Lower lobe of right lung (tissue), 2 donors: ENCODE measurements at regions not wholly inside any gene's neighbourhood (a gene's known extent, or its start where the extent isn't known, plus 50 kb on each side); places are given as distances from the start of the nearest gene placed in this dataset.

Source experiments
- ATAC-seq, 2 donors: fragments of 200-7000 bp; cut with Tn5 transposase; one replicate each; pipeline ENCODE4 v1.9.1; 2020 to 2022; ENCODE audit warnings: mild to moderate bottlenecking in 2 of 2, moderate library complexity in 2 of 2
- DNase-seq: peaks from one replicate; pipeline ENCODE4 v3.0.0-alpha.2; 2020
- H3K27ac ChIP-seq: fragments of 200-600 bp; one replicate; pipeline ENCODE4 v1.8.0; 2022
- H3K27me3 ChIP-seq: fragments of 200-600 bp; one replicate; pipeline ENCODE4 v1.8.0; 2022; ENCODE audit warnings: low read depth
- H3K36me3 ChIP-seq: fragments of 200-600 bp; one replicate; pipeline ENCODE4 v1.8.0; 2022; ENCODE audit warnings: mild to moderate bottlenecking
- H3K4me1 ChIP-seq: fragments of 200-600 bp; one replicate; pipeline ENCODE4 v1.8.0; 2022
- H3K4me3 ChIP-seq: fragments of 200-600 bp; one replicate; pipeline ENCODE4 v1.8.0; 2022; ENCODE audit warnings: mild to moderate bottlenecking
- H3K9me3 ChIP-seq: fragments of 200-600 bp; one replicate; pipeline ENCODE4 v1.8.0; 2022
- CTCF ChIP-seq: fragments of 200-600 bp; IDR thresholded peaks from one replicate; pipeline ENCODE4 v1.8.0; 2022; ENCODE audit warnings: antibody characterized with exemption, mild to moderate bottlenecking
- intact Hi-C: fragments of 100-400 bp; cut with DNase I; formaldehyde crosslinking; loops from one replicate; pipeline ENCODE4 v1.11.0; 2022
- donor health status: DM: no; HTN: yes; CAD: no; lungs with severe emphysema.

DNA sequence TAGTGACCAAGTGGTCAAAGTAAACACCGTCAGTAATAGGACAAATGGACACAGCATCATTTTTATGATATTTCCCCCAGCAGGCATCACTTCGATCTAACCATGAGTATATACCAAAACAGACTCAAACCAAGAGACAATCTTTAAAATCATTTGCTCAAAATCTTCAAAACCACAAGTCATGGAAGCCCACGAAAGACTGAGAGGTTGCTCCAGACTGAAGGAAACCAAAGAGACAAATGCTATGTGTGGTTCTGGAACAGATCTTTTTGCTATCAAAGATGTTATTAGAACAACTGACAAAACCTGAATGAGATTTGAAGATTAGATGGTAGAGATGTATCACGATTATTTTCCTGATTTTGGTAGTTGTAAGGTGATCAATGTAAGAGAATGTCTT lies 197.7 kb downstream of the TBXT start:
- Histone ChIP-seq H3K9me3 (no peaks in the 10 kb centered on the region), H3K27ac (no peak overlapping the region), H3K36me3 (no peaks in the 10 kb centered on the region), H3K27me3 (no peaks in the 10 kb centered on the region), H3K4me1 (no peaks in the 10 kb centered on the region), H3K4me3 (no peak overlapping the region)
- intact Hi-C loops: no loop called here
- DNase-seq (no peak), ATAC-seq (no peak)
- no peak for TF ChIP-seq CTCF

DNA sequence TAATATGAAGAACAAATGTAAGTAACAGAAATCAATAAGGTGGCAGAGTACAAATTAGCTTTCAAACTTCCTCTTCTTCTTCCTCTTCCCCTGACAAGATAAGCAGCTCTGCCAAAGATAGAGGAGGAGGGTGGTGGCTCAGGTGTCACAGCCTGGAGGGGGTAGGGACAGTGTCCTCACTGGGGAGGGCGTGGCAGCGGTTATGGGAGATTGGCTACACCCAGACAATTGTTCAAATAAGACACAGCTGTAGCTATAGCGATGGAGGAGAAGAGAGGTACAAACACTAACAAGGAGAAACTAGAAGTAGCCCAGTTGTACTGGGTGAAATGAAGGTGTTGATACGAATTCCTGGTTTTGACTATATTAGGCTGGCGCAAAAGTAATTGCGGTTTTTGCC lies 198.5 kb downstream of the TBXT start:
- no peaks in the 10 kb centered on the region for H3K4me1 ChIP-seq
- H3K4me3 ChIP-seq: no peak overlapping the region
- no peak for DNase-seq
- no peak for TF ChIP-seq CTCF
- no peaks in the 10 kb centered on the region for H3K9me3 ChIP-seq
- intact Hi-C loops: no loop called here
- no peaks in the 10 kb centered on the region for H3K36me3 ChIP-seq
- H3K27me3 ChIP-seq: no peaks in the 10 kb centered on the region
- no peak for ATAC-seq
- no peak overlapping the region for H3K27ac ChIP-seq

GRCh38 chr6:165968408-165968807 lies 199.2 kb downstream of the TBXT start:
- H3K27me3 ChIP-seq: no peaks in the 10 kb centered on the region
- intact Hi-C loops: no loop called here
- DNase-seq: no peak
- H3K4me3 ChIP-seq: no peak overlapping the region
- no peak overlapping the region for H3K27ac ChIP-seq
- H3K9me3 ChIP-seq: no peaks in the 10 kb centered on the region
- ATAC-seq: no peak
- TF ChIP-seq CTCF: no peak
- H3K36me3 ChIP-seq: no peaks in the 10 kb centered on the region
- no peaks in the 10 kb centered on the region for H3K4me1 ChIP-seq

GRCh38 chr6:165967810-165968407 lies 199.7 kb downstream of the TBXT start:
- TF ChIP-seq CTCF: no peak

GRCh38 chr6:165963750-165964149 lies 203.9 kb downstream of the TBXT start:
- no peaks in the 10 kb centered on the region for H3K9me3 ChIP-seq
- no peak overlapping the region for H3K4me3 ChIP-seq
- TF ChIP-seq CTCF: no peak
- no peaks in the 10 kb centered on the region for H3K36me3 ChIP-seq
- no peak overlapping the region for H3K27ac ChIP-seq
- DNase-seq: no peak
- no peak for ATAC-seq
- intact Hi-C loops: no loop called here
- H3K27me3 ChIP-seq: no peaks in the 10 kb centered on the region
- H3K4me1 ChIP-seq: no peaks in the 10 kb centered on the region

More at GRCh38 chr6:165967810-165968407, 199.7 kb downstream of the TBXT start:
- Histone ChIP-seq H3K4me1 (no peaks in the 10 kb centered on the region), H3K4me3 (no peak overlapping the region), H3K9me3 (no peaks in the 10 kb centered on the region), H3K27me3 (no peaks in the 10 kb centered on the region), H3K36me3 (no peaks in the 10 kb centered on the region), H3K27ac (no peak overlapping the region)
- ATAC-seq (no peak), DNase-seq (no peak)
- intact Hi-C loops: no loop called here

GRCh38 chr6:165962366-165962765 lies 205.3 kb downstream of the TBXT start:
- no peak for ATAC-seq
- H3K9me3 ChIP-seq: no peaks in the 10 kb centered on the region

More at GRCh38 chr6:165962366-165962765, 205.3 kb downstream of the TBXT start:
- no peaks in the 10 kb centered on the region for H3K27me3 ChIP-seq
- no peaks in the 10 kb centered on the region for H3K36me3 ChIP-seq
- no peak for DNase-seq
- H3K4me1 ChIP-seq: no peaks in the 10 kb centered on the region
- no peak overlapping the region for H3K4me3 ChIP-seq
- intact Hi-C loops: no loop called here
- H3K27ac ChIP-seq: no peak overlapping the region
- TF ChIP-seq CTCF: no peak
